Activated T-cell treated with anti-CD3 and anti-CD28 coated beads, Interleukin-2, amount 50 U/mL, for 72 hours (primary cell): ENCODE measurements at regions not wholly inside any gene's neighbourhood (a gene's known extent, or its start where the extent isn't known, plus 50 kb on each side); places are given as distances from the start of the nearest gene placed in this dataset.
"Not testable (repeated sequence)": the region's sequence is repeated elsewhere in the genome, so short reads cannot be mapped to it uniquely, and the experiment has no call there.

Source experiments
- ATAC-seq, 2 donors: fragments of 150-1000 bp; cut with Tn5 transposase; replicated peaks in 1 of 2; 2 replicates each; pipeline ENCODE4 v1.10.0; 2021; ENCODE audit warnings: moderate library complexity in 2 of 2, mild to moderate bottlenecking in 1 of 2
- DNase-seq, 2 donors: peaks; one replicate each; pipeline ENCODE4 v3.0.0; 2021 to 2022; ENCODE audit warnings: mixed read lengths in 1 of 2
- H3K27ac Mint-ChIP-seq: one replicate; pipeline ENCODE4 v1.8.0; 2022; ENCODE audit warnings: mild to moderate bottlenecking, moderate library complexity, mixed read lengths
- H3K27me3 Mint-ChIP-seq: one replicate; pipeline ENCODE4 v1.8.0; 2022; ENCODE audit warnings: low read depth, mixed read lengths
- H3K36me3 Mint-ChIP-seq, 2 donors: one replicate each; pipeline ENCODE4 v1.8.0; 2022; ENCODE audit warnings: mixed read lengths in 2 of 2, mild to moderate bottlenecking in 1 of 2; ENCODE audit not compliant: insufficient read depth in 2 of 2
- H3K4me1 Mint-ChIP-seq: one replicate; pipeline ENCODE4 v1.8.0; 2022; ENCODE audit warnings: low read depth, mixed read lengths
- H3K4me3 Mint-ChIP-seq, 2 donors: one replicate each; pipeline ENCODE4 v1.8.0; 2022; ENCODE audit warnings: mild to moderate bottlenecking in 2 of 2, mixed read lengths in 2 of 2, moderate library complexity in 2 of 2
- H3K9me3 Mint-ChIP-seq, 2 donors: one replicate each; pipeline ENCODE4 v1.8.0; 2022; ENCODE audit warnings: mixed read lengths in 2 of 2

GRCh38 chr20:33925867-33926266, 67.8 kb upstream of the RALY start:
- Mint-ChIP-seq H3K36me3 (no peaks in the 10 kb centered on the region), H3K27ac (no peak overlapping the region), H3K4me3 (no peak overlapping the region), H3K9me3 (no peaks in the 10 kb centered on the region), H3K27me3 (no peaks in the 10 kb centered on the region), H3K4me1 (no peaks in the 10 kb centered on the region)
- no peak for ATAC-seq
- DNase-seq = no peak

- no peaks in the 10 kb centered on the region for H3K4me1 Mint-ChIP-seq
- DNase-seq = no peak
- H3K36me3 Mint-ChIP-seq = no peaks in the 10 kb centered on the region
- no peaks in the 10 kb centered on the region for H3K27me3 Mint-ChIP-seq
- H3K27ac Mint-ChIP-seq = no peak overlapping the region
- no peak for ATAC-seq
- H3K9me3 Mint-ChIP-seq = no peaks in the 10 kb centered on the region
- no peak overlapping the region for H3K4me3 Mint-ChIP-seq
Observed at GRCh38 chr20:33926425-33926824, 67.3 kb upstream of the RALY start.

GRCh38 chr20:33927724-33928123, 66.0 kb upstream of the RALY start:
- ATAC-seq (no peak), DNase-seq (no peak)
- Mint-ChIP-seq H3K27ac (no peak overlapping the region), H3K36me3 (no peaks in the 10 kb centered on the region), H3K4me1 (no peaks in the 10 kb centered on the region), H3K27me3 (no peaks in the 10 kb centered on the region), H3K4me3 (no peak overlapping the region), H3K9me3 (no peaks in the 10 kb centered on the region)

GRCh38 chr20:33929917-33930316, 63.8 kb upstream of the RALY start:
- DNase-seq (no peak), ATAC-seq (no peak)
- Mint-ChIP-seq H3K4me1 (no peaks in the 10 kb centered on the region), H3K4me3 (no peak overlapping the region), H3K36me3 (no peaks in the 10 kb centered on the region), H3K9me3 (no peaks in the 10 kb centered on the region), H3K27me3 (no peaks in the 10 kb centered on the region), H3K27ac (no peak overlapping the region)

GRCh38 chr20:33933469-33933909, 60.2 kb upstream of the RALY start:
- H3K4me1 Mint-ChIP-seq = peaks cover 1% of the 10 kb centered on the region
- no peak overlapping the region for H3K4me3 Mint-ChIP-seq
- peak; percentile 90 to 93 for ATAC-seq
- H3K27me3 Mint-ChIP-seq = no peaks in the 10 kb centered on the region
- peak; percentile 61 to 68 for DNase-seq
- no peak overlapping the region for H3K27ac Mint-ChIP-seq
- H3K9me3 Mint-ChIP-seq = no peaks in the 10 kb centered on the region
- no peaks in the 10 kb centered on the region for H3K36me3 Mint-ChIP-seq

- H3K27me3 Mint-ChIP-seq = no peaks in the 10 kb centered on the region
- DNase-seq = no peak
- H3K9me3 Mint-ChIP-seq = no peaks in the 10 kb centered on the region
- H3K4me1 Mint-ChIP-seq = peaks cover 5% of the 10 kb centered on the region
- H3K4me3 Mint-ChIP-seq = no peak overlapping the region
- ATAC-seq = no peak
- no peaks in the 10 kb centered on the region for H3K36me3 Mint-ChIP-seq
- H3K27ac Mint-ChIP-seq = no peak overlapping the region
Observed at GRCh38 chr20:33936656-33937055, 57.1 kb upstream of the RALY start.

- not testable (repeated sequence) for ATAC-seq, H3K4me1 Mint-ChIP-seq, H3K36me3 Mint-ChIP-seq, H3K4me3 Mint-ChIP-seq, DNase-seq, H3K9me3 Mint-ChIP-seq, H3K27me3 Mint-ChIP-seq, H3K27ac Mint-ChIP-seq
Observed at GRCh38 chr20:33939031-33939430, 54.7 kb upstream of the RALY start.

GRCh38 chr20:33940666-33941065, 53.0 kb upstream of the RALY start:
- Mint-ChIP-seq H3K36me3 (no peaks in the 10 kb centered on the region), H3K4me3 (no peak overlapping the region), H3K27ac (no peak overlapping the region), H3K4me1 (peaks cover 5% of the 10 kb centered on the region), H3K27me3 (no peaks in the 10 kb centered on the region), H3K9me3 (no peaks in the 10 kb centered on the region)
- no peak for DNase-seq
- ATAC-seq = no peak
